Endothelial cell (in vitro differentiated cells): ENCODE measurements at regions not wholly inside any gene's neighbourhood (a gene's known extent, or its start where the extent isn't known, plus 50 kb on each side); places are given as distances from the start of the nearest gene placed in this dataset.

ENCODE experiments used
- DNase-seq: peaks from one replicate; pipeline ENCODE4 v3.0.0; 2021; ENCODE audit warnings: low spot score
- H3K27ac Mint-ChIP-seq: one replicate; pipeline ENCODE4 v1.8.0; 2021; ENCODE audit warnings: mixed read lengths, inconsistent platforms; ENCODE audit not compliant: unreplicated experiment
- H3K27me3 Mint-ChIP-seq: one replicate; pipeline ENCODE4 v1.8.0; 2021; ENCODE audit warnings: mild to moderate bottlenecking, moderate library complexity, mixed read lengths, inconsistent platforms; ENCODE audit not compliant: unreplicated experiment
- H3K36me3 Mint-ChIP-seq: one replicate; pipeline ENCODE4 v1.8.0; 2021; ENCODE audit warnings: mild to moderate bottlenecking, low read depth, mixed read lengths, inconsistent platforms; ENCODE audit not compliant: unreplicated experiment
- H3K4me1 Mint-ChIP-seq: one replicate; pipeline ENCODE4 v1.8.0; 2021; ENCODE audit warnings: mild to moderate bottlenecking, mixed read lengths, inconsistent platforms; ENCODE audit not compliant: unreplicated experiment
- H3K4me3 Mint-ChIP-seq: one replicate; pipeline ENCODE4 v1.8.0; 2021; ENCODE audit warnings: mild to moderate bottlenecking, mixed read lengths, inconsistent platforms; ENCODE audit not compliant: unreplicated experiment
- H3K9me3 Mint-ChIP-seq: one replicate; pipeline ENCODE4 v1.8.0; 2021; ENCODE audit warnings: mixed read lengths, inconsistent platforms; ENCODE audit not compliant: unreplicated experiment
- CTCF ChIP-seq: fragments of 200-600 bp; sonication (generic); IDR thresholded peaks from one replicate; pipeline ENCODE4 v1.5.0; 2021; ENCODE audit warnings: antibody characterized with exemption; ENCODE audit not compliant: unreplicated experiment

- Mint-ChIP-seq H3K4me3 (no peak overlapping the region), H3K4me1 (no peaks in the 10 kb centered on the region), H3K27me3 (peaks cover 3% of the 10 kb centered on the region), H3K9me3 (no peaks in the 10 kb centered on the region), H3K27ac (no peak overlapping the region), H3K36me3 (no peaks in the 10 kb centered on the region)
- DNase-seq: no peak
- TF ChIP-seq CTCF: no peak
Measured at GRCh38 chr6:67094431-67094946, 1387.5 kb upstream of the EYS start.

DNA sequence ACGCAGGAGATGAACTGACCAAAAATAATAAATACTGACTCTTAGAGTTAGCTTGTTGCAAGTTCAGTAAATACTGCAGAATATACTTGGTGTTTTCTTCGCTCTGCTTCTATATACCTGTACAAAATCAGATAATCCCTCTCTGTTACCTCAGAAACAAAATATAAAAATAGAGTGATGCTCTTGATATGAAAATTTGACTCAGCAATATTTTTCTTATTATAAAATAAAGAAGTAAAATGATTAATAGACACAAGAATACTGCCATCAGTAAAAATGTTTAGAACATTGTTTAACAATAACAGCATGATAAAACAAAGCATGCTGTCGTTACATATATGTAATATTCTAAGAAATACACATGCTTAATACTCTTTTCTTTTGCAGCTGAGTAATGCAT is 1366.9 kb upstream of the EYS start:
- no peaks in the 10 kb centered on the region for H3K4me1 Mint-ChIP-seq
- H3K4me3 Mint-ChIP-seq: no peak overlapping the region
- H3K36me3 Mint-ChIP-seq: no peaks in the 10 kb centered on the region
- no peak for TF ChIP-seq CTCF
- no peak for DNase-seq
- H3K27me3 Mint-ChIP-seq: no peaks in the 10 kb centered on the region
- no peaks in the 10 kb centered on the region for H3K9me3 Mint-ChIP-seq
- no peak overlapping the region for H3K27ac Mint-ChIP-seq

DNA sequence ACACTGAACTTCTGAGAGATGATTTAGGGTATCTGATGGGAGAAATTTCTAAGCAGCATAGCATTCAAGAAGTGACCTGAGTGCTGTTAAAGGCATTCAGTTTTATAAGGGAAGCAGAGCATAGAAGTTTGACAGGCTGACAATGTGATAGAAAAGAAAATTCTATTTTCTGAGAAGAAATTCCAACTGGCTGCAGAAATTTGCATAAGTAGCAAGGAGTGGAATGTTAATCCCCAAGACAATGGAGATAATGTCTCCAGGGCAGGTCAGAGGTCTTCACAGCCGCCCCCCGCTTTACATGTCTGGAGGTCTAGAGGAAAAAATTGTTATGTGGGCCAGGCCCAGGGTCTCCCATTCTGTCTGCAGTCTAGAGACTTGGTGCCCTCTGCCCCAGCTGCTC is 1361.8 kb upstream of the EYS start:
- no peak for TF ChIP-seq CTCF
- H3K4me3 Mint-ChIP-seq: no peak overlapping the region
- no peak overlapping the region for H3K27ac Mint-ChIP-seq
- H3K36me3 Mint-ChIP-seq: no peaks in the 10 kb centered on the region
- no peak for DNase-seq
- H3K4me1 Mint-ChIP-seq: no peaks in the 10 kb centered on the region
- H3K9me3 Mint-ChIP-seq: no peaks in the 10 kb centered on the region
- H3K27me3 Mint-ChIP-seq: no peaks in the 10 kb centered on the region

DNA sequence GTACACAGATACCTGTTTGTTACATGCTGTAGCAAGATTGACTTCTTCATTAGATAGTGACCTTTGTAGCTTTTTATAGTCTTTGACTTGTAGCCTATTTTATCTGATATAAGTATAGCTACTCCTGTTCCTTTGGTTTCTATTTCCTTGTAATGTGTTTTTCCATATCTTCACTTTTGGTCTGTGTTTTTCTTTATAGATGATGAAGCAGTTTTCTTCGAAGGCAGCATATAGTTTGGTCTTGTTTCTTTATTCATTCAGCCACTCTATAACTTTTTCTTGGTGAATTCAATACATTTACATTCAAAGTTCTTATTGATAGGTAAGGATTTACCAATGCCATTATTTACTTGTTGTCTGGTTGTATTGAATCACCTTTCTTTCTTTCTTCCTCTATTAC is 1357.3 kb upstream of the EYS start:
- Mint-ChIP-seq H3K9me3 (no peaks in the 10 kb centered on the region), H3K4me3 (no peak overlapping the region)

DNA sequence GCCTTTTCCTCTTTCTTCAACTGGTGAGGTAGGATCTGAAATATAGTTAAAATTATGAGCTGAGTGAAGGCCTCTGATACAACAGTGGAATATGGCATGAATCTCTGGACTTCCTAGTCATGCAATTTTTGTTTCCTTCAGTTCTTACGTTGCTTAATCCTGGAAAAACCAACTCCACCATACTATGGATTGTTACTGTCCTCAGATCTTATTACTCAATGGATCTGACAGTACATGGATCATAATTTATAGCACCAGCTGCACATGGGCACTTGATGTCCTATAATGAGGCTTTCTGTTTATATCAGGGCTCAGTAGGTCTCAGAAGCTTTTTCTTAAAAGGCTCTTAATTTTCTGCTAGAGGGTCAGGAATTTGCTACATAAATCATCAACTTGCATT is 1341.0 kb upstream of the EYS start:
- no peaks in the 10 kb centered on the region for H3K4me1 Mint-ChIP-seq
- no peaks in the 10 kb centered on the region for H3K36me3 Mint-ChIP-seq
- H3K9me3 Mint-ChIP-seq: no peaks in the 10 kb centered on the region
- no peak overlapping the region for H3K4me3 Mint-ChIP-seq
- DNase-seq: no peak
- no peak for TF ChIP-seq CTCF
- H3K27ac Mint-ChIP-seq: no peak overlapping the region
- no peaks in the 10 kb centered on the region for H3K27me3 Mint-ChIP-seq

More for the DNA sequence above, 1357.3 kb upstream of the EYS start:
- TF ChIP-seq CTCF: no peak
- H3K27me3 Mint-ChIP-seq: no peaks in the 10 kb centered on the region
- no peaks in the 10 kb centered on the region for H3K4me1 Mint-ChIP-seq
- DNase-seq: no peak
- no peaks in the 10 kb centered on the region for H3K36me3 Mint-ChIP-seq
- no peak overlapping the region for H3K27ac Mint-ChIP-seq
